SJSA1 (cell line): ENCODE measurements at regions not wholly inside any gene's neighbourhood (a gene's known extent, or its start where the extent isn't known, plus 50 kb on each side); places are given as distances from the start of the nearest gene placed in this dataset.

Source experiments
- DNase-seq, 2 experiments: peaks; one replicate each; pipeline ENCODE4 v3.0.0-alpha.2; 2015 to 2020; ENCODE audit warnings: low spot score in 2 of 2, low read depth in 1 of 2
- H3K27ac ChIP-seq: fragments of 250-450 bp; sonication (Bioruptor Pico); 2 replicates; pipeline ENCODE4 v1.5.1; 2020; ENCODE audit warnings: mild to moderate bottlenecking, moderate library complexity
- H3K27me3 ChIP-seq: fragments of 250-450 bp; sonication (Bioruptor Pico); replicated peaks from 2 replicates; pipeline ENCODE4 v1.5.1; 2020; ENCODE audit warnings: mild to moderate bottlenecking, moderate library complexity
- H3K36me3 ChIP-seq: fragments of 250-450 bp; sonication (Bioruptor Pico); 2 replicates; pipeline ENCODE4 v1.5.1; 2020; ENCODE audit warnings: mild to moderate bottlenecking
- H3K4me1 ChIP-seq: fragments of 250-450 bp; sonication (Bioruptor Pico); replicated peaks from 2 replicates; pipeline ENCODE4 v1.6.1; 2021; ENCODE audit warnings: mild to moderate bottlenecking
- H3K4me3 ChIP-seq: fragments of 250-450 bp; sonication (Bioruptor Pico); 2 replicates; pipeline ENCODE4 v1.5.1; 2020; ENCODE audit warnings: mild to moderate bottlenecking
- H3K9me3 ChIP-seq: fragments of 250-450 bp; sonication (Bioruptor Pico); replicated peaks from 2 replicates; pipeline ENCODE4 v1.5.1; 2020; ENCODE audit warnings: mild to moderate bottlenecking

- Histone ChIP-seq H3K4me3 (no peak overlapping the region), H3K27me3 (no peaks in the 10 kb centered on the region), H3K9me3 (peaks cover 5% of the 10 kb centered on the region; the same call in 1 of the 2 replicates), H3K4me1 (no peaks in the 10 kb centered on the region), H3K27ac (no peak overlapping the region), H3K36me3 (no peaks in the 10 kb centered on the region)
- no peak for DNase-seq
These were observed 615.8 kb upstream of the SALL3 start for GRCh38 chr18:78363556-78364387.

- Histone ChIP-seq H3K4me3 (no peak overlapping the region), H3K27me3 (no peaks in the 10 kb centered on the region), H3K4me1 (no peaks in the 10 kb centered on the region), H3K9me3 (peaks cover 6% of the 10 kb centered on the region; the same call in 1 of the 2 replicates), H3K27ac (no peak overlapping the region), H3K36me3 (no peaks in the 10 kb centered on the region)
- DNase-seq: no peak
These were observed 615.1 kb upstream of the SALL3 start for GRCh38 chr18:78364388-78364960.

GRCh38 chr18:78367996-78368395 is 611.6 kb upstream of the SALL3 start:
- no peak overlapping the region for H3K27ac ChIP-seq
- no peak for DNase-seq
- no peaks in the 10 kb centered on the region for H3K4me1 ChIP-seq
- no peak overlapping the region for H3K4me3 ChIP-seq
- peaks cover 4% of the 10 kb centered on the region; the same call in 1 of the 2 replicates for H3K9me3 ChIP-seq
- H3K27me3 ChIP-seq: no peaks in the 10 kb centered on the region
- H3K36me3 ChIP-seq: no peaks in the 10 kb centered on the region

- Histone ChIP-seq H3K27me3 (no peaks in the 10 kb centered on the region), H3K27ac (no peak overlapping the region), H3K4me3 (no peak overlapping the region), H3K4me1 (no peaks in the 10 kb centered on the region), H3K36me3 (no peaks in the 10 kb centered on the region), H3K9me3 (peaks cover 4% of the 10 kb centered on the region)
- DNase-seq: no peak
These were observed 610.9 kb upstream of the SALL3 start for GRCh38 chr18:78368726-78369125.

- H3K27ac ChIP-seq: no peak overlapping the region
- H3K27me3 ChIP-seq: no peaks in the 10 kb centered on the region
- no peaks in the 10 kb centered on the region for H3K4me1 ChIP-seq
- DNase-seq: no peak
- no peaks in the 10 kb centered on the region for H3K36me3 ChIP-seq
- H3K4me3 ChIP-seq: no peak overlapping the region
- H3K9me3 ChIP-seq: peaks cover 3% of the 10 kb centered on the region; the same call in 1 of the 2 replicates
These were observed 603.6 kb upstream of the SALL3 start for GRCh38 chr18:78376046-78376445.

GRCh38 chr18:78378403-78378802 is 601.2 kb upstream of the SALL3 start:
- no peaks in the 10 kb centered on the region for H3K4me1 ChIP-seq
- H3K27ac ChIP-seq: no peak overlapping the region
- no peak for DNase-seq
- no peaks in the 10 kb centered on the region for H3K27me3 ChIP-seq
- no peaks in the 10 kb centered on the region for H3K36me3 ChIP-seq
- H3K4me3 ChIP-seq: no peak overlapping the region
- H3K9me3 ChIP-seq: peaks cover 11% of the 10 kb centered on the region; the same call in 1 of the 2 replicates

GRCh38 chr18:78378983-78379382 is 600.6 kb upstream of the SALL3 start:
- no peak for DNase-seq
- H3K27me3 ChIP-seq: no peaks in the 10 kb centered on the region
- 0 out of 2 replicates have a peak, but pooled peaks cover 12% of the 10 kb centered on the region for H3K9me3 ChIP-seq
- H3K27ac ChIP-seq: no peak overlapping the region
- no peak overlapping the region for H3K4me3 ChIP-seq
- H3K36me3 ChIP-seq: no peaks in the 10 kb centered on the region
- no peaks in the 10 kb centered on the region for H3K4me1 ChIP-seq

- no peak overlapping the region for H3K27ac ChIP-seq
- no peaks in the 10 kb centered on the region for H3K36me3 ChIP-seq
- peaks cover 9% of the 10 kb centered on the region for H3K9me3 ChIP-seq
- no peak overlapping the region for H3K4me3 ChIP-seq
- no peaks in the 10 kb centered on the region for H3K27me3 ChIP-seq
- no peaks in the 10 kb centered on the region for H3K4me1 ChIP-seq
- peak in 1 of 2 experiments; percentile 27 for DNase-seq
These were observed 589.2 kb upstream of the SALL3 start for GRCh38 chr18:78390348-78390951.

- peaks cover 13% of the 10 kb centered on the region for H3K9me3 ChIP-seq
- H3K36me3 ChIP-seq: no peaks in the 10 kb centered on the region
- H3K27ac ChIP-seq: no peak overlapping the region
- no peak overlapping the region for H3K4me3 ChIP-seq
- no peaks in the 10 kb centered on the region for H3K27me3 ChIP-seq
- no peaks in the 10 kb centered on the region for H3K4me1 ChIP-seq
- DNase-seq: peak in 1 of 2 experiments; percentile 35
These were observed 588.7 kb upstream of the SALL3 start for GRCh38 chr18:78390952-78391348.

GRCh38 chr18:78393086-78393862 is 586.3 kb upstream of the SALL3 start:
- Histone ChIP-seq H3K36me3 (no peaks in the 10 kb centered on the region), H3K9me3 (peaks cover 11% of the 10 kb centered on the region), H3K4me3 (no peak overlapping the region), H3K4me1 (no peaks in the 10 kb centered on the region), H3K27ac (no peak overlapping the region), H3K27me3 (no peaks in the 10 kb centered on the region)
- DNase-seq: no peak

- Histone ChIP-seq H3K36me3 (no peaks in the 10 kb centered on the region), H3K4me1 (no peaks in the 10 kb centered on the region), H3K27me3 (no peaks in the 10 kb centered on the region), H3K9me3 (peaks cover 6% of the 10 kb centered on the region; the same call in 1 of the 2 replicates), H3K4me3 (no peak overlapping the region), H3K27ac (no peak overlapping the region)
- no peak for DNase-seq
These were observed 583.5 kb upstream of the SALL3 start for GRCh38 chr18:78396077-78396476.

GRCh38 chr18:78396756-78397155 is 582.9 kb upstream of the SALL3 start:
- no peak for DNase-seq
- Histone ChIP-seq H3K36me3 (no peaks in the 10 kb centered on the region), H3K27me3 (no peaks in the 10 kb centered on the region), H3K4me3 (no peak overlapping the region), H3K4me1 (no peaks in the 10 kb centered on the region), H3K27ac (no peak overlapping the region), H3K9me3 (peaks cover 6% of the 10 kb centered on the region; the same call in 1 of the 2 replicates)

GRCh38 chr18:78399992-78400503 is 579.6 kb upstream of the SALL3 start:
- H3K4me1 ChIP-seq: no peaks in the 10 kb centered on the region
- no peak for DNase-seq
- H3K9me3 ChIP-seq: peaks cover 11% of the 10 kb centered on the region
- H3K4me3 ChIP-seq: no peak overlapping the region
- no peak overlapping the region for H3K27ac ChIP-seq
- no peaks in the 10 kb centered on the region for H3K27me3 ChIP-seq
- no peaks in the 10 kb centered on the region for H3K36me3 ChIP-seq
